H9 (cell line): ENCODE measurements at regions not wholly inside any gene's neighbourhood (a gene's known extent, or its start where the extent isn't known, plus 50 kb on each side); places are given as distances from the start of the nearest gene placed in this dataset.

Experiments
- DNase-seq: peaks from one replicate; pipeline ENCODE4 v3.0.0-alpha.2; 2017
- H2AFZ ChIP-seq: one replicate; pipeline ENCODE4 v1.6.1; 2013; ENCODE audit warnings: mild to moderate bottlenecking, low read length, control low read depth, moderate library complexity
- H2AK5ac ChIP-seq: 2 replicates; pipeline ENCODE4 v1.6.1; 2013; ENCODE audit warnings: low read length, control low read depth, mixed read lengths; ENCODE audit not compliant: insufficient read length
- H2BK120ac ChIP-seq: one replicate; pipeline ENCODE4 v1.6.1; 2013; ENCODE audit warnings: low read depth, mild to moderate bottlenecking, low read length, control low read depth, inconsistent platforms; ENCODE audit not compliant: poor library complexity, severe bottlenecking
- H2BK12ac ChIP-seq: 2 replicates; pipeline ENCODE4 v1.6.1; 2013; ENCODE audit warnings: low read length, control low read depth, mixed read lengths, low read depth; ENCODE audit not compliant: insufficient read length
- H2BK15ac ChIP-seq: 2 replicates; pipeline ENCODE4 v1.6.1; 2013; ENCODE audit warnings: low read depth, low read length, control low read depth
- H2BK20ac ChIP-seq: one replicate; pipeline ENCODE4 v1.6.1; 2013; ENCODE audit warnings: low read depth, mild to moderate bottlenecking, low read length, control low read depth, inconsistent platforms; ENCODE audit not compliant: poor library complexity, severe bottlenecking
- H2BK5ac ChIP-seq: 2 replicates; pipeline ENCODE4 v1.6.1; 2013; ENCODE audit warnings: low read length, control low read depth, mixed read lengths; ENCODE audit not compliant: insufficient read length
- H3K14ac ChIP-seq: 2 replicates; pipeline ENCODE4 v1.6.1; 2013; ENCODE audit warnings: low read length, control low read depth; ENCODE audit not compliant: insufficient read depth
- H3K18ac ChIP-seq: 2 replicates; pipeline ENCODE4 v1.6.1; 2013; ENCODE audit warnings: low read depth, mild to moderate bottlenecking, mixed read lengths, low read length, control low read depth; ENCODE audit not compliant: insufficient read length
- H3K23ac ChIP-seq: 2 replicates; pipeline ENCODE4 v1.6.1; 2013; ENCODE audit warnings: low read length, control low read depth, mixed read lengths, low read depth; ENCODE audit not compliant: insufficient read length
- H3K23me2 ChIP-seq: 2 replicates; pipeline ENCODE4 v1.6.1; 2013; ENCODE audit warnings: low read depth, mild to moderate bottlenecking, mixed read lengths, low read length, control low read depth; ENCODE audit not compliant: insufficient read length, poor library complexity, severe bottlenecking
- H3K27ac ChIP-seq: 2 replicates; pipeline ENCODE4 v1.5.1; 2013; ENCODE audit warnings: low read length, control low read depth, mixed read lengths, low read depth; ENCODE audit not compliant: insufficient read length
- H3K27me3 ChIP-seq: 2 replicates; pipeline ENCODE4 v1.6.1; 2013; ENCODE audit warnings: low read length, control low read depth, inconsistent platforms; ENCODE audit not compliant: insufficient read depth
- H3K4ac ChIP-seq: 2 replicates; pipeline ENCODE4 v1.6.1; 2013; ENCODE audit warnings: low read depth, mild to moderate bottlenecking, control low read depth, inconsistent platforms, low read length, moderate library complexity
- H3K4me1 ChIP-seq: 2 replicates; pipeline ENCODE4 v1.6.1; 2013; ENCODE audit warnings: low read length, control low read depth, inconsistent platforms; ENCODE audit not compliant: insufficient read depth
- H3K4me2 ChIP-seq: 2 replicates; pipeline ENCODE4 v1.6.1; 2013; ENCODE audit warnings: low read length, control low read depth, mixed read lengths; ENCODE audit not compliant: insufficient read length, insufficient read depth
- H3K56ac ChIP-seq: 2 replicates; pipeline ENCODE4 v1.6.1; 2013; ENCODE audit warnings: low read depth, mild to moderate bottlenecking, mixed read lengths, low read length, control low read depth; ENCODE audit not compliant: insufficient read length
- H3K79me1 ChIP-seq: 2 replicates; pipeline ENCODE4 v1.6.1; 2013; ENCODE audit warnings: low read depth, mild to moderate bottlenecking, moderate library complexity, low read length, control low read depth, inconsistent platforms; ENCODE audit not compliant: insufficient read depth, poor library complexity, severe bottlenecking
- H3K79me2 ChIP-seq: 2 replicates; pipeline ENCODE4 v1.6.1; 2013; ENCODE audit warnings: low read length, control low read depth, inconsistent platforms; ENCODE audit not compliant: insufficient read depth
- H3K9ac ChIP-seq: 2 replicates; pipeline ENCODE4 v1.6.1; 2013; ENCODE audit warnings: low read length, control low read depth, mixed read lengths; ENCODE audit not compliant: insufficient read length; ENCODE audit errors: extremely low read depth
- H3K9me3 ChIP-seq: one replicate; pipeline ENCODE4 v1.6.1; 2013; ENCODE audit warnings: low read depth, low read length, inconsistent platforms; ENCODE audit not compliant: control insufficient read depth
- H3T11ph ChIP-seq: one replicate; pipeline ENCODE4 v1.6.1; 2013; ENCODE audit warnings: mild to moderate bottlenecking, low read length, control low read depth, inconsistent platforms
- H4K20me1 ChIP-seq: one replicate; pipeline ENCODE4 v1.6.1; 2013; ENCODE audit not compliant: control insufficient read depth, insufficient read length, insufficient read depth
- H4K5ac ChIP-seq: 2 replicates; pipeline ENCODE4 v1.6.1; 2013; ENCODE audit warnings: low read depth, mild to moderate bottlenecking, mixed read lengths, low read length, control low read depth; ENCODE audit not compliant: insufficient read length
- H4K8ac ChIP-seq: replicated peaks from 2 replicates; pipeline ENCODE4 v1.6.1; 2013; ENCODE audit warnings: low read length, control low read depth, mixed read lengths, low read depth; ENCODE audit not compliant: insufficient read length
- H4K91ac ChIP-seq: 2 replicates; pipeline ENCODE4 v1.6.1; 2013; ENCODE audit warnings: low read depth, mild to moderate bottlenecking, moderate library complexity, mixed read lengths, low read length, control low read depth; ENCODE audit not compliant: insufficient read length
- H3K27ac Mint-ChIP-seq, 3 experiments: 2 replicates in 2 of 3; 3 replicates in 1 of 3; pipeline ENCODE4 v1.8.0; 2020 to 2021; ENCODE audit warnings: mixed read lengths in 3 of 3, mild to moderate bottlenecking in 1 of 3, moderate library complexity in 1 of 3
- H3K27me3 Mint-ChIP-seq: 2 replicates; pipeline ENCODE4 v1.8.0; 2021; ENCODE audit warnings: low read depth, mild to moderate bottlenecking, moderate library complexity, mixed read lengths
- H3K36me3 Mint-ChIP-seq, 3 experiments: 2 replicates in 2 of 3; 3 replicates in 1 of 3; pipeline ENCODE4 v1.8.0; 2020 to 2021; ENCODE audit warnings: low read depth in 3 of 3, mixed read lengths in 3 of 3; ENCODE audit not compliant: insufficient read depth in 1 of 3
- H3K4me1 Mint-ChIP-seq, 2 experiments: 2 replicates each; pipeline ENCODE4 v1.8.0; 2020; ENCODE audit warnings: mixed read lengths in 2 of 2
- H3K4me3 Mint-ChIP-seq, 2 experiments: 2 replicates in 1 of 2; 3 replicates in 1 of 2; pipeline ENCODE4 v1.8.0; 2020 to 2021; ENCODE audit warnings: mild to moderate bottlenecking in 2 of 2, mixed read lengths in 2 of 2, moderate library complexity in 1 of 2
- H3K9me3 Mint-ChIP-seq, 2 experiments: 2 replicates in 1 of 2; 3 replicates in 1 of 2; pipeline ENCODE4 v1.8.0; 2020; ENCODE audit warnings: mild to moderate bottlenecking in 2 of 2, mixed read lengths in 2 of 2, moderate library complexity in 1 of 2
- CTCF ChIP-seq: fragments of 200-600 bp; sonication (generic); conservative IDR thresholded peaks from 3 replicates; pipeline ENCODE4 v1.8.0; 2021; ENCODE audit warnings: antibody characterized with exemption, mild to moderate bottlenecking
- WGBS: extraction: QIAGEN DNeasy Blood & Tissue Kit; methylation state at CpG from one replicate; pipeline ENCODE4 v1.1.7; 2013; ENCODE audit warnings: missing lambda C conversion rate, low lambda C conversion rate, mixed read lengths; ENCODE audit not compliant: insufficient read length; ENCODE audit errors: extremely low coverage; 5-methylcytosine and 5-hydroxymethylcytosine counted together

- no peaks in the 10 kb centered on the region for H3K79me2 ChIP-seq
- no peak overlapping the region for H3K27ac ChIP-seq
- H2BK15ac ChIP-seq: no peak overlapping the region
- no peak overlapping the region for H2BK120ac ChIP-seq
- H2BK20ac ChIP-seq: no peak overlapping the region
- no peak overlapping the region for H4K91ac ChIP-seq
- no peak overlapping the region for H4K8ac ChIP-seq
- TF ChIP-seq CTCF: no peak
- no peak overlapping the region for H3K18ac ChIP-seq
- no CpG with 5 or more reads among the region's 1 CpG for WGBS
- H3K27ac Mint-ChIP-seq: no peak overlapping the region
- H3K4me1 ChIP-seq: no peaks in the 10 kb centered on the region
- no peak overlapping the region for H3K23ac ChIP-seq
- H3K9me3 Mint-ChIP-seq: peaks cover 9 to 12% of the 10 kb centered on the region in 2 experiments; a peak in 4 of 5 replicates
- no peak overlapping the region for H2AFZ ChIP-seq
- no peak for DNase-seq
- H3K4ac ChIP-seq: no peak overlapping the region
- no peaks in the 10 kb centered on the region for H3K23me2 ChIP-seq
- no peak overlapping the region for H2AK5ac ChIP-seq
- no peaks in the 10 kb centered on the region for H4K20me1 ChIP-seq
- H3K27me3 ChIP-seq: no peaks in the 10 kb centered on the region
- H3K14ac ChIP-seq: no peak overlapping the region
- no peaks in the 10 kb centered on the region for H3K4me1 Mint-ChIP-seq
- H3K36me3 Mint-ChIP-seq: peaks cover 4 to 13% (median 9%) of the 10 kb centered on the region in 3 experiments; a peak in 6 of 7 replicates
- H3K27me3 Mint-ChIP-seq: no peaks in the 10 kb centered on the region
- H2BK12ac ChIP-seq: no peak overlapping the region
- H3K9ac ChIP-seq: no peak overlapping the region
- no peak overlapping the region for H3K56ac ChIP-seq
- no peak overlapping the region for H3T11ph ChIP-seq
- peaks cover 8% of the 10 kb centered on the region for H3K9me3 ChIP-seq
- H3K4me3 Mint-ChIP-seq: no peak overlapping the region
- H4K5ac ChIP-seq: no peak overlapping the region
- no peak overlapping the region for H3K4me2 ChIP-seq
- no peak overlapping the region for H2BK5ac ChIP-seq
- no peaks in the 10 kb centered on the region for H3K79me1 ChIP-seq
Measured at GRCh38 chr2:58740426-58740825, 499.3 kb upstream of the FANCL start.
